Smooth muscle cell (in vitro differentiated cells): ENCODE measurements at regions not wholly inside any gene's neighbourhood (a gene's known extent, or its start where the extent isn't known, plus 50 kb on each side); places are given as distances from the start of the nearest gene placed in this dataset.

Experiments
- DNase-seq: peaks from one replicate; lab custom pipeline; 2025; ENCODE audit not compliant: unreplicated experiment; lab: John Stamatoyannopoulos, UW
- H2AFZ ChIP-seq: fragments of 200-600 bp; sonication (generic); 2 replicates; pipeline ENCODE4 v1.6.0; 2016; ENCODE audit warnings: antibody characterized with exemption, low read depth, mild to moderate bottlenecking
- H3F3A ChIP-seq: fragments of 200-600 bp; sonication (generic); 2 replicates; pipeline ENCODE4 v1.6.0; 2017; ENCODE audit warnings: antibody characterized with exemption, low read depth
- H3K27ac ChIP-seq: fragments of 200-600 bp; sonication (generic); 2 replicates; pipeline ENCODE4 v1.5.1; 2016; ENCODE audit warnings: low read depth, mild to moderate bottlenecking
- H3K27me3 ChIP-seq: fragments of 200-600 bp; sonication (generic); 2 replicates; pipeline ENCODE4 v1.6.1; 2016; ENCODE audit warnings: low read depth, mild to moderate bottlenecking
- H3K36me3 ChIP-seq: fragments of 200-600 bp; sonication (generic); 2 replicates; pipeline ENCODE4 v1.5.1; 2016; ENCODE audit warnings: low read depth
- H3K4me1 ChIP-seq: fragments of 200-600 bp; sonication (generic); 2 replicates; pipeline ENCODE4 v1.5.1; 2016; ENCODE audit warnings: low read depth
- H3K4me2 ChIP-seq: fragments of 200-600 bp; sonication (generic); 2 replicates; pipeline ENCODE4 v1.6.0; 2016; ENCODE audit warnings: mild to moderate bottlenecking
- H3K4me3 ChIP-seq: fragments of 200-600 bp; sonication (generic); 2 replicates; pipeline ENCODE4 v1.5.1; 2016; ENCODE audit warnings: mild to moderate bottlenecking
- H3K79me2 ChIP-seq: fragments of 200-600 bp; sonication (generic); 2 replicates; pipeline ENCODE4 v1.6.0; 2016; ENCODE audit warnings: low read depth, mild to moderate bottlenecking
- H3K9ac ChIP-seq: fragments of 200-600 bp; sonication (generic); 2 replicates; pipeline ENCODE4 v1.6.0; 2016; ENCODE audit warnings: low read depth
- H3K9me3 ChIP-seq: fragments of 200-600 bp; sonication (generic); replicated peaks from 2 replicates; pipeline ENCODE4 v1.5.1; 2016; ENCODE audit warnings: low read depth
- H4K20me1 ChIP-seq: fragments of 200-600 bp; sonication (generic); 2 replicates; pipeline ENCODE4 v1.6.0; 2016; ENCODE audit warnings: low read depth
- CTCF ChIP-seq: fragments of 200-600 bp; sonication (generic); IDR thresholded peaks from 2 replicates; pipeline ENCODE4 v1.5.1; 2017; ENCODE audit warnings: borderline replicate concordance, mild to moderate bottlenecking, antibody characterized with exemption; ENCODE audit not compliant: insufficient read depth, poor library complexity, severe bottlenecking
- WGBS: methylation state at CpG from one replicate; pipeline ENCODE4 v1.1.7; 2016; ENCODE audit warnings: low lambda C conversion rate; 5-methylcytosine and 5-hydroxymethylcytosine counted together

DNA sequence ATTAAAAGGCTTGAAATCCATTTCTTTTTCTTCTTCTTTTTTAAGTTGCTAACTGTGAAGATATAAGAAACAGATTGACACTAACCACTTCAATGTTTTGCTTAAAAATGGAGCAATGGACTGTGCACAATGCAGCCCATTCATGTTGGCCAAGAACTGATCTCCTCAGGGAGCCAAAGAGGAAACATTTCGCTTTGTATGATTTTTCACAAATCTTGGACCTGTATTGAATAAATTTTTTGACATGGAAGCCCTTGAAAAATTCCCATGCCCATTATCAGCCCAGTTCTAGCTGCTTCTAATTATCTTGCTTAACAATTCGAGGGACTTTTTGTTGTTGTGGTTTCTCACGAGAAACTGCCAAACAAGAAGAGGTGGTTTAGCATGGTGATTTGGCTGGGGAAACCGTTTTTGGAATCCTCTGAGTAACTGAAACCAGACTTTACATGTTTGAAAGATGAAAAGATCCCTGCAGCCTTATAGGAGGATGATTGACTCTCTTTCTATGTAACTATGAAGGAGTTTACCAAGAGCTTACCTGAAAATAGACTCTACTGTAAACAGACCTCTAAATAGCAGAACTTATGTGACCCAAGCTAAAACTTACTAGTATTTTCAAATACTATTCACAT is 1389.4 kb upstream of the GOT2 start:
- no peaks in the 10 kb centered on the region for H3K36me3 ChIP-seq
- no peaks in the 10 kb centered on the region for H3F3A ChIP-seq
- H3K27me3 ChIP-seq, result no peaks in the 10 kb centered on the region
- no peaks in the 10 kb centered on the region for H3K79me2 ChIP-seq
- no peak overlapping the region for H2AFZ ChIP-seq
- H3K4me3 ChIP-seq, result no peak overlapping the region
- no peaks in the 10 kb centered on the region for H3K9me3 ChIP-seq
- H3K4me2 ChIP-seq, result no peak overlapping the region
- H3K9ac ChIP-seq, result no peak overlapping the region
- no peak overlapping the region for H3K27ac ChIP-seq
- no peaks in the 10 kb centered on the region for H3K4me1 ChIP-seq
- 68% methylated on average over 4 of the region's 4 CpGs for WGBS
- no peak for TF ChIP-seq CTCF
- no peaks in the 10 kb centered on the region for H4K20me1 ChIP-seq
- DNase-seq, result no peak

GRCh38 chr16:60120586-60120985 is 1386.5 kb upstream of the GOT2 start:
- H4K20me1 ChIP-seq, result no peaks in the 10 kb centered on the region
- no peak for DNase-seq
- H3K9me3 ChIP-seq, result no peaks in the 10 kb centered on the region
- no peaks in the 10 kb centered on the region for H3F3A ChIP-seq
- TF ChIP-seq CTCF, result no peak
- no peaks in the 10 kb centered on the region for H3K4me1 ChIP-seq
- no peaks in the 10 kb centered on the region for H3K27me3 ChIP-seq
- no peak overlapping the region for H3K27ac ChIP-seq
- no peak overlapping the region for H3K4me2 ChIP-seq
- no peaks in the 10 kb centered on the region for H3K36me3 ChIP-seq
- H3K9ac ChIP-seq, result no peak overlapping the region
- WGBS, result 92% methylated on average over 14 of the region's 14 CpGs
- no peak overlapping the region for H3K4me3 ChIP-seq
- no peak overlapping the region for H2AFZ ChIP-seq
- H3K79me2 ChIP-seq, result no peaks in the 10 kb centered on the region

DNA sequence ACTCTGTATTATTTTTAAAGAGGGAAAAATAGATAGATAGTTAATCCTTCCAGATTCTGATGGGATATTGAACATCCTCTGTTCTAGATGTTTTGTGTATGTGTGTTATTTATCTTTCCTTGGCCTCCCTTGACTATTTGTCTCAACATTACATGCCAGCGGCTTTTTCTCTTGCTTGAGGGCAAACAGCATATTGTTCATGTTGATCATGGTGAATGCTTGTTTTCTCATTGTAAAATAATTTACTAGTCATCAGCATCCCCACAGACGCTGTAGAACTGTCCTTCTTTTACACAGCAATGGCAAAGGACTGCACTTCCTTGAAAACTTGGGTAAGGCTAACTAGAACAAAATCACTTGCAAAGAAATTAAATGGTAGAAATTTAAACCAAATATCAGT is 1376.4 kb upstream of the GOT2 start:
- no peak overlapping the region for H3K4me3 ChIP-seq
- no peak overlapping the region for H3K4me2 ChIP-seq
- no peak for TF ChIP-seq CTCF
- no peaks in the 10 kb centered on the region for H3K4me1 ChIP-seq
- no peaks in the 10 kb centered on the region for H3K36me3 ChIP-seq
- no peaks in the 10 kb centered on the region for H3K27me3 ChIP-seq
- no peaks in the 10 kb centered on the region for H3F3A ChIP-seq
- H4K20me1 ChIP-seq, result no peaks in the 10 kb centered on the region
- no peak overlapping the region for H3K27ac ChIP-seq
- H3K9me3 ChIP-seq, result no peaks in the 10 kb centered on the region
- no peaks in the 10 kb centered on the region for H3K79me2 ChIP-seq
- WGBS, result 87% methylated on average over 2 of the region's 2 CpGs
- DNase-seq, result no peak
- H2AFZ ChIP-seq, result no peak overlapping the region
- no peak overlapping the region for H3K9ac ChIP-seq

GRCh38 chr16:60107871-60108270 is 1373.8 kb upstream of the GOT2 start:
- no peak overlapping the region for H3K27ac ChIP-seq
- no peak overlapping the region for H2AFZ ChIP-seq
- H3K4me1 ChIP-seq, result no peaks in the 10 kb centered on the region
- TF ChIP-seq CTCF, result no peak
- 93% methylated on average over 4 of the region's 4 CpGs for WGBS
- no peaks in the 10 kb centered on the region for H3K79me2 ChIP-seq
- H3F3A ChIP-seq, result no peaks in the 10 kb centered on the region
- H3K9ac ChIP-seq, result no peak overlapping the region
- H3K36me3 ChIP-seq, result no peaks in the 10 kb centered on the region
- H4K20me1 ChIP-seq, result no peaks in the 10 kb centered on the region
- H3K4me3 ChIP-seq, result no peak overlapping the region
- no peaks in the 10 kb centered on the region for H3K27me3 ChIP-seq
- DNase-seq, result no peak
- no peaks in the 10 kb centered on the region for H3K9me3 ChIP-seq
- no peak overlapping the region for H3K4me2 ChIP-seq
